Neural progenitor cell (in vitro differentiated cells): ENCODE measurements at regions not wholly inside any gene's neighbourhood (a gene's known extent, or its start where the extent isn't known, plus 50 kb on each side); places are given as distances from the start of the nearest gene placed in this dataset.

Experiments
- EZH2 ChIP-seq: fragments of 200-600 bp; sonication (generic); IDR thresholded peaks from 2 replicates; pipeline ENCODE4 v1.6.1; 2017; ENCODE audit warnings: antibody characterized with exemption, mild to moderate bottlenecking, moderate library complexity
- EZH2phosphoT487 ChIP-seq: fragments of 200-600 bp; sonication (generic); IDR thresholded peaks from 2 replicates; pipeline ENCODE4 v1.6.1; 2017; ENCODE audit warnings: antibody characterized with exemption
- TF ChIP-seq, protein P1 (sequence below): fragments of 200-600 bp; sonication (generic); IDR thresholded peaks from 2 replicates; pipeline ENCODE4 v1.5.1; 2017; ENCODE audit warnings: antibody characterized with exemption, mild to moderate bottlenecking

DNA sequence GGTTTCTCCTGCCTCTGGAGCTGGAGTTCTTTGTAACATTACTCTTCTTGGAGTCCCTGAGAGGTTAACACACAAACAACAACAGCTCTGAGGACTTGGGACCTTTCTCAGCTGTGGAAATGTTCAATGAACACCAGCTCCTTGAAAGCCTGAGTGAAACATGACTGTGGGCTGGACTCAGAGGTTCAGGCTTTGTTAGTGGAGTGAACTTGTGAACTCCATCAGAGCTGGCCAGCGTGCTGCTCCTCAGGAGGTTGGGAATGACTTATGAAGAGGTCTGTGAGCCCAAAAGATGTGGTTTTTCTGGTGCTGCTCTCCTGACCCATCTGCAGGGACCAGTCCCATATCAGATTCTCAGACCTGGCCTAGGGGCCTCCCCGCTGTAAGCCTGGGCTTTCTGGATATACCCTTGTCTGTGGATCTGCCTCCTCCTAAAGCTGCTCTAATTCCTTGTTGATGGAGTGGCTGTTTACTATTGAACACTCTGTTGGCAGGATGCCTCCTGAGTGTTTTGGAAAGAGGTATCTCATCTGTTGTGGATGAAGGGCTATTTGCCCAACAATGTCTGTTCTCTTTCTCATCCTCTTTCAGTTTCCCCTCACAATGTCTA lies 170.0 kb upstream of the GDNF start:
- TF ChIP-seq EZH2 = no peak
- TF ChIP-seq EZH2phosphoT487 = no peak
- TF ChIP-seq, protein P1, sequence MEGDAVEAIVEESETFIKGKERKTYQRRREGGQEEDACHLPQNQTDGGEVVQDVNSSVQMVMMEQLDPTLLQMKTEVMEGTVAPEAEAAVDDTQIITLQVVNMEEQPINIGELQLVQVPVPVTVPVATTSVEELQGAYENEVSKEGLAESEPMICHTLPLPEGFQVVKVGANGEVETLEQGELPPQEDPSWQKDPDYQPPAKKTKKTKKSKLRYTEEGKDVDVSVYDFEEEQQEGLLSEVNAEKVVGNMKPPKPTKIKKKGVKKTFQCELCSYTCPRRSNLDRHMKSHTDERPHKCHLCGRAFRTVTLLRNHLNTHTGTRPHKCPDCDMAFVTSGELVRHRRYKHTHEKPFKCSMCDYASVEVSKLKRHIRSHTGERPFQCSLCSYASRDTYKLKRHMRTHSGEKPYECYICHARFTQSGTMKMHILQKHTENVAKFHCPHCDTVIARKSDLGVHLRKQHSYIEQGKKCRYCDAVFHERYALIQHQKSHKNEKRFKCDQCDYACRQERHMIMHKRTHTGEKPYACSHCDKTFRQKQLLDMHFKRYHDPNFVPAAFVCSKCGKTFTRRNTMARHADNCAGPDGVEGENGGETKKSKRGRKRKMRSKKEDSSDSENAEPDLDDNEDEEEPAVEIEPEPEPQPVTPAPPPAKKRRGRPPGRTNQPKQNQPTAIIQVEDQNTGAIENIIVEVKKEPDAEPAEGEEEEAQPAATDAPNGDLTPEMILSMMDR = no peak
